Fibroblast of the aortic adventitia (primary cell): ENCODE measurements at regions not wholly inside any gene's neighbourhood (a gene's known extent, or its start where the extent isn't known, plus 50 kb on each side); places are given as distances from the start of the nearest gene placed in this dataset.
A peak's percentile ranks its signal among the peaks of the same experiment; 100 is the strongest.

Source experiments
- DNase-seq: peaks from one replicate; pipeline ENCODE4 v3.0.0-alpha.2; 2010; ENCODE audit warnings: low read depth
- H3K4me3 ChIP-seq: 2 replicates; pipeline ENCODE4 v1.5.1; 2011; ENCODE audit warnings: low read depth, mild to moderate bottlenecking, control low read depth, low read length, moderate library complexity
- TF ChIP-seq, protein P1 (sequence below): IDR thresholded peaks from 2 replicates; pipeline ENCODE4 v1.5.1; 2011; ENCODE audit warnings: mild to moderate bottlenecking, low read length, control low read depth, inconsistent platforms; ENCODE audit not compliant: insufficient read depth

DNA sequence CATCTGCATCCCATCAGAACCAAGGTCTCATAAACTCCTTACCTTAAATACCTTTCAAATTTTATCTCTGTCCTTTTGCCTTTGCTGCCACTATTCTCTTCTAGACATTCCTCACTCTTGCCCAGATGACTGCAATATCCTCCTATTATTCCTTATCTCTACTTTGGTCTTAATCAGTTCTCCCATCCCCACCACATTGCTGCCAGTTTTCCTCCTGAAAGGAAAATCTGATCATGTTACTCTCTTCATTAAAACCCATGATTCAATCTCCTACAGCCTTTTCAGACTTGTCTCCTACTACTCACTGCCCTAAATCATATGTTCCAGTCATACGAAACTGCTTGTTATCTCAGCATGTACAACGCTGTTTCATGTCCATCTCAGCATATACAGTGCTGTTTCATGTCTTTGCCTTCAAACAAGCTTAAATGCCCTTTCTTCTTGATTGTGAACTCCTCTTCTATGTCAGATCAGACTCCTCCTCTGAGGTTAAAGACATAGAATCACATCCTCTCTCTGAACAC lies 152.6 kb upstream of the FST start:
- DNase-seq, result no peak
- H3K4me3 ChIP-seq, result no peak overlapping the region
- TF ChIP-seq, protein P1, sequence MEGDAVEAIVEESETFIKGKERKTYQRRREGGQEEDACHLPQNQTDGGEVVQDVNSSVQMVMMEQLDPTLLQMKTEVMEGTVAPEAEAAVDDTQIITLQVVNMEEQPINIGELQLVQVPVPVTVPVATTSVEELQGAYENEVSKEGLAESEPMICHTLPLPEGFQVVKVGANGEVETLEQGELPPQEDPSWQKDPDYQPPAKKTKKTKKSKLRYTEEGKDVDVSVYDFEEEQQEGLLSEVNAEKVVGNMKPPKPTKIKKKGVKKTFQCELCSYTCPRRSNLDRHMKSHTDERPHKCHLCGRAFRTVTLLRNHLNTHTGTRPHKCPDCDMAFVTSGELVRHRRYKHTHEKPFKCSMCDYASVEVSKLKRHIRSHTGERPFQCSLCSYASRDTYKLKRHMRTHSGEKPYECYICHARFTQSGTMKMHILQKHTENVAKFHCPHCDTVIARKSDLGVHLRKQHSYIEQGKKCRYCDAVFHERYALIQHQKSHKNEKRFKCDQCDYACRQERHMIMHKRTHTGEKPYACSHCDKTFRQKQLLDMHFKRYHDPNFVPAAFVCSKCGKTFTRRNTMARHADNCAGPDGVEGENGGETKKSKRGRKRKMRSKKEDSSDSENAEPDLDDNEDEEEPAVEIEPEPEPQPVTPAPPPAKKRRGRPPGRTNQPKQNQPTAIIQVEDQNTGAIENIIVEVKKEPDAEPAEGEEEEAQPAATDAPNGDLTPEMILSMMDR, result no peak

DNA sequence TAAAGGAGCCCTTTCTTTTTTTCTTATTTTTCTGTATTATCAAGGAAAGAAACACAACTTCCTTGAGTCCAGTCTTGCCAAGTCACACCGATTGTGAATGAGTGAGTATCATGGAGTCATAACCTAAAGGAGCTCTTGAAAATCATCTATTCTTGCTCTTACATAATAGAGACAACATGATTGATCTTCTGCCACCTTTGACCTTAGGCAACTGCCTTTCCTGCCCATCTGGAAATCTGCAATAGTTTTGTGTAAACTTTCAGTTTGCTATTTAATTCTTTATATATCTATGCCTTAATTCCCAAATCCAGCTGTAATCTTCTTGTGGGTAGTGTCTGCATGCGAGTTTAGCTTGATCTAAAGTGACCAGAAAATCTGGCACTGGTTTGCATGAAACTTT lies 149.9 kb upstream of the FST start:
- TF ChIP-seq, protein P1, result no peak
- no peak overlapping the region for H3K4me3 ChIP-seq
- no peak for DNase-seq

DNA sequence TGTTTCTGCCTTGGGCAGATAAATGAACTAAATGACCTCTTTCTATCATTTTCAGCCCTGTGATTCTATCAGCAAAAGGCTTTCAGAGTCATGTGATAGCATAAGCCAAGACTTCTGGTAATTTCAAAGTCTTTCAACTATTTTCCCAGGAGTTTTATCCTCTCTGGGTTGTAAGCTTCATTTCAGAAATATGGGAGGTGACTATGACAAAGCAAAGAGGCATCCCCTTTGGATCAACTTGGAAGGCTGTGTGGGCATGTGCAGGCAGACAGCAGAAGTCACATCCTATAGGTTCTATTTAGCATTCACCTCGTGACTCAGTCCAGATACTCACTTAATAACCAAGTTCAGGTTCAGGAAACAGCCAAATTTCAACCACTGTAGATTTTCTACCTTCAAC lies 149.0 kb upstream of the FST start:
- TF ChIP-seq, protein P1, result no peak
- H3K4me3 ChIP-seq, result no peak overlapping the region
- DNase-seq, result peak; percentile 74

DNA sequence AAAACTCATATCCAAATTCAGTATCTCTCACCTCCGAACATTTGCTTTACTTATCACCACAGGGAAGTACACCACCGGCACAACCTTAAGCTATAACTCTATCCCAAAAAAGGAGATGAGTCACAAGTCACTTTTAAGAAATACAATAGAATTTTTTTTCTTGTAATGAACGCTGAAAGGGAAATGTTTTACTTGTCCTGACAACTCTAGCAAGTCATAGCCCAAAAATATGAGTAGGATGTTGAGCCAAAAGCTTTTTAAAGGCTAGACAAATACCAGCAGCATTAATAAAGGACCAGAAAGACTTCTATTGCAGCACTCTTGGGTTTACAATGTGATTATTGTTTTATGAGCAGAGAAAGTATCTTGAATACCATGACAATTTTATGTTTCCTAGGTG lies 147.3 kb upstream of the FST start:
- TF ChIP-seq, protein P1, result no peak
- no peak overlapping the region for H3K4me3 ChIP-seq
- peak; percentile 92 for DNase-seq

DNA sequence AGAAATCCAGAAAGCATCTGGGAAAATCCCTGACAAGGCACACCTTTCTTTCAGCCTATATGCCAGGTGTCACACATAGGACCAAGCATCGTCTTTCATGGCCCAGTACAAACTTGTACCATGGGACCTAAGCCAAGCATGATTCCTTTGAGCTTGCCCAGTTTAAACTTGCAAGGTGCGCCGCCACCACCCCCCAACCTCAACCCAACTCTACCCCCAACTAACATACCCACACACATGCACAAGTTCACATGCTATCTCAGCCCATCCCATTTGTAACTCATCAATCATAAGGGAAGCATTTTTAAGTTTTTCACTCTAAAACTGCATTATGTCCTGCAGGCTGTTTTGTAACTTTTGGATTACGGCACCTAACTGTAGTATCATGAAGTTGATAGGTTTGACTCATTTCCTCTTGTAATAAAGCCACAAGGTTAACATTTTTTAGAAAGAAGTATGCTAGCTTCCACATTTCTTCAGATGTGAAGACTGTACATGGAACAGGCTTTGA lies 145.9 kb upstream of the FST start:
- peak; percentile 89 for DNase-seq
- TF ChIP-seq, protein P1, result no peak
- H3K4me3 ChIP-seq, result no peak overlapping the region

DNA sequence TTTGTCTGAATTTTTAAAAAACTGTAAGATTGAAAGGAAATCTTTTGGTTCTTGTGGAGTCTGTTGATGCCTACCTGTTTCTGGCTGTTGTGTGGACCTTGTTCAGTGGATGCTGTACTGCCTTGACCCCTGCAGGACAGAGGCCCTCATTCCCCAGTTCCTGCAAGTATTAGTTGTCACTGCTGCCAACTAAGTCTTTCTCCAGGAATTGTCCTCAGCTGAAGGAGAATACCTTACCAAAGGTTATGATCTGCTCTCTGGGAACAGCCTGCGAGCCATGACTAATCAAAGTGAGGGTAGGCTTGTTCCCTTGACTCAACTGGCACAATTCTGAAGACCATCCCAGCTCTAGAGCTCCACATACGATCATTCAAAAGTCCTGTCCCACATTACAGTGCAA lies 145.3 kb upstream of the FST start:
- DNase-seq, result peak; percentile 54
- no peak overlapping the region for H3K4me3 ChIP-seq
- TF ChIP-seq, protein P1, result peak; percentile 48

DNA sequence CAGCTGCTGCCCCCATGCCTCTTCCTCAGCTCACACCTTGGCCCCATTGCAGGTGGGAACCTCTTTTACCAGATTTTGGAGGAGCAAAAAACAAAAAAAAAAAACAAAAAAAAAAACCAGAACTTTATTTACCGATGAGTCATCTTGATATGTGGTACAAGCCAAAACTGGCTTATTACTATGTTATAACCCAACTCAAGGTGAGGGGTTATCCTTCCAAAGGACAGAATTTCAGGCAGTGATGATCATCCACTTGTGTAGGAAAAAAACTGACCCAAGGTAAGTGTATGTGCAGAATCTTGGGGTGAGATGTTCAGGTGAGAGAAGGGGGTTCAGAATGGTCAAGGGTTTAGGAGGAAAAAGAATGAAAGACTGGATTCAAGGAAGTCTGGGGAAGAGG lies 142.6 kb upstream of the FST start:
- TF ChIP-seq, protein P1, result no peak
- H3K4me3 ChIP-seq, result no peak overlapping the region
- DNase-seq, result no peak
